NCI-H345 treated with DMSO at 0.1 percent for 48 hours (cell line): ENCODE measurements at regions not wholly inside any gene's neighbourhood (a gene's known extent, or its start where the extent isn't known, plus 50 kb on each side); places are given as distances from the start of the nearest gene placed in this dataset.
"Not testable (repeated sequence)": the region's sequence is repeated elsewhere in the genome, so short reads cannot be mapped to it uniquely, and the experiment has no call there.

Source experiments
- DNase-seq: peaks from one replicate; lab custom pipeline; 2025; ENCODE audit not compliant: unreplicated experiment; lab: John Stamatoyannopoulos, UW

GRCh38 chr3:13195374-13195773 lies 122.1 kb upstream of the IQSEC1 start:
- DNase-seq, result no peak

GRCh38 chr3:13194285-13195209 lies 121.3 kb upstream of the IQSEC1 start:
- DNase-seq, result no peak

DNA sequence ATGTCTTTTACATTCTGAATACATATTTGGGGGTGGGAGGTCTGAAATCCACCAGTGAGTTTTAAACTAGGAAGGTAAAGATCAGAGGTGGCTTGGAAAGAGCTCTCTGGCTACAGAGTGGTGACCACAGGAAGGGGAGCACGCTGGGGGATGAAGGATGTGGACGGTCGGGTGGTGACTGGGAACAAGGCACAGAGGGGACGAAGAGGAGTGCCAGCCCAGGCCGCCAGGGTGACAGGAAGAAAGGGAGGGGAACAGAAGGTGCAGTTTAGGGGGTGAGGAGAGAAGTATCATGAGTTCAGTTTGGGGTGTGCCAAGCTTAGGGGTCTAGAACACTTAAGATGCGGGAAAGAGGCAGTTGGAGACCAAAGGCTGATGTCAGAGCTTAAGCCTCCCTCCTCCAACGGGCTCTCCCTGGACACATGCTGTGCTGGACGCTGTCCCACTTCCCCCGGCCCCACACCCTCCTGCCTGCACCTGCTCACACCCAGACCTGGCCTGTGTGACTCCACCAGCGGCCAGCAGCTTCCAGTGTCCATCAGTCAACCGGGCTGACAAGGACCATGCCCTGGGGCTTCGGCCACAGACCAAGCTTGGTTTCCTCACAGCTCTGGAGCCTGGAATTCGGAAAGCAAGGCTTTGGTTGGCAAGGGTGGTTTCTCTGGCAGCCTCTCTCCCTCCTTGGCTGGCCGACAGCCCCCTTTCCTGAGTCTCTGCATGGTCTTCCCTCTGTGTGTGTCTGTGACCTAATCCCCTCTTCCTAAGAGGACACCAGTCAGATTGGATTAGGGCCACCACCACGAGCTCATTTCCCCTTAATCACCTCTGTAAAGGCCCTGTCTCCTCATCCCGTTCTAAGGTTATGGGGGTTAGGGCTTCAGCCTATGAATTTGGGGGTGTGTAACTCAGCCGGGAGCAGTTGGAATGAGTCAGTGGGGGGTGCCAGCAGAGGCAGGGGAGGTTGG lies 120.4 kb upstream of the IQSEC1 start:
- DNase-seq, result no peak

- DNase-seq, result no peak
Measured at GRCh38 chr3:13192471-13193213, 119.4 kb upstream of the IQSEC1 start.

GRCh38 chr3:13191016-13191415 lies 117.8 kb upstream of the IQSEC1 start:
- DNase-seq, result no peak

- DNase-seq, result no peak
Measured at GRCh38 chr3:13190378-13190765, 117.1 kb upstream of the IQSEC1 start.

DNA sequence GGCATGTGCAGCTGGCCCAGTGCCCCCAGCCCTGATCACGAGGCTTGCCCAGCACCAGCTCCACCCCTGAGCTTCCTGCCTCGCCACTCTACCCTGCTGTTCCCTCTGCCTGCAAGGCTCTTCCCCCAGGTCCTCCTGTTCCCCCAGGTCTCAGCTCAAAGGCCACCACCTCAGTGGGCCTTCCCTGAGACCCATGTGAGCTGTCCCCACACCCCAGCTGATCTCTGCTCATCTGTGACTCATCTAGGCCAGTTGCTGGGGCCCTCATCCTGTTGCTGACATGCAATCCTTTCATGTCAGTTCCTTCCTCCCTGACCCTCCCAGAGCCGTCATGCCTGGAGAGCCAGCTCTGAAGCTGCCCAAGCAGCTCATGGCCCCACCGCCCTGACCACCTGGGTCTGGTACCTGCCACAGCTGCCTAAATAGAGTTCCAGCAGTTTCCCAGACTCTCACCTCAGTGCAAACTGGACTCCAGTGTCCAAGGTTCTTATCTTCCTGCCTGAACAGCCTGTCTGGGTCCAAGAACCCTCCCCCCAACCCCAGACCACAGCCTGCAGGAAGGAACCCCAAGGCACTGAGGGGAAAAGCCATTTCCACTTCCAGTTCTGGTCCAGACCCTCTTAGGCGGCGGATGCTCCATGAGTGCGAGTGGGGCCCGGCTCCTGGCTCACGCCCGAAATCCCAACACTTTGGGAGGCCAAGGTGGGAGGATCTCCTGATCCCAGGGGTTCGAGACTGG lies 116.6 kb upstream of the IQSEC1 start:
- no peak for DNase-seq

DNA sequence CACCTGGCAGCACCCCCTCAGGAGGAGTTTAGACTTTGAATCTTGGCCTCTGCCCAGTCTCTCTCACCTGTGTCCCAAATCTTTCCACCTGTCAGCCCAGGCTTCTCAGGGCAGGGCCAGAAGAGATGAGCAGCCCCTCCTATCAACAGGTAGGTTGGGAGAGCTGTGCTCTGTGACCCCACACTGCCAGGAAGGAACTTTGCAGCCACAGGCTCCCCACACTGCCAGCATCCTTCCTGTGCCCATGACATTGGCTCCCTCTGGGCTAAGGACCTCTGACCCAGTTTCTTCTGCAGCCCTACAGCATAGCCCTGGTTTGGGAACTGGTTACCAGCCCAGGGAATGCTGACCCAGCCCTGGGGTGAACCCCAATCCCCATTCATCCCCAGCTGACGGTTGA lies 115.7 kb upstream of the IQSEC1 start:
- no peak for DNase-seq

DNA sequence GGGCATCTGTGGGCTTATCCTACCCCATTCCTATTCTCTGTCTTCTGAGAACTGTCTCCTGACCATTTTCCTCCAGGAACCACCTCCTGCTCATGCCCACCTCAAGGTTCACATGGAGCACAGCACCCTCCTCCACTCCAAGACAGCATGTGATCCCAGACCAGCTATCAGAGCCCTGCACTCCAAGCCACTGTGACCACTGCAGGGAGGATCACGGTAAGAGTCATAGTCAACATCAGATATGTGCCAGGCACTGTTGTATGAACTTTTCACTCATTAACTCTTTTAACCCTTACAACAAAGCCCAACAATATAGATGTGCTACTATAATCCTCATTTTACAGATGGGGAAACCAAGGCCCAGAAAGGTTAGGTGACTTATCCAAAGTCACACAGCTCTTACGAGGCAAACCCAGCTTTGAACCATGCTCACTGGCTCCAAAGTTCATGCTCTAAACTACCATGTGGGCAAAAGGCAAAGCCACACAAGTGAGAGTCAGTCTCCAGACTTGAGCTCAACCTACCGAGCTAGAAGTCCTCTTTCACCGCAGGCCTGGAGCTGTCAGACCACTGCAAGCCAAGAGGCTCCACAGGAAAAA lies 115.1 kb upstream of the IQSEC1 start:
- DNase-seq, result no peak

DNA sequence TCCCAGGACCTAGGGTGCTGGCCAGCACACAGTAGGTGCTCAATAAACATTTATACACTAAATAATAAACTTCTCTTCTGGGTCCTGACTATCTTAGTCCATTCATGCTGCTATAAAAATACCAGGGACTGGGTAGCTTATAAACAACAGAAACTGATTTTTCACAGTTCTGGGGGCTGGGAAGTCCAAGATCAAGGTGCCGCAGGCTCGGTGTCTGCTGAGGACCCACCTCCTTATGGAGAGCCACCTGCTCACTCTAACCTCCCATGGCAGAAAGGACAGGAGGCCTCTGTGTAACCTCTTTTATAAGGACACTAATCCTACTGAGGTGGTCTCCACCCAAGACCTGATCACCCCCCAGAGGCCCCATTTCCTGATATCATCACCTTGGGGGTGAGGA lies 114.4 kb upstream of the IQSEC1 start:
- DNase-seq, result no peak

DNA sequence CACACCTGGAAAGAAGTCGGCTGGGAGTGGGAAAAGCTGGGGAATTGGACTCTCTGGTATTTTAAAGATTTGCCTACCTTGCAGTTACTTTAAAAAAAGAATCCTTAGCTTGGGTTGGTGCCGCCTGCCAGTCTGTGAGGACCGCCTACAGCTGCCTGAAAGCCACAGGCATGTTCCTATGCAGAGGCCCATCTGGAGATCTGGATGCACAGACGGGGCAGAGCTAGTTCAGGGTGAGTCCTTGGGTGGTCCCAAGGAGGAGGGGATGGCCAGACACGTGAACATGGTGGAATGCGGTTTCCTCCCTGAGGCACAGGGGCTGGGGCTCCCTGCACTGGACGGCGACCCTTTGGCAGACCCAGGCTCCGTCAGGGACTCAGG lies 113.2 kb upstream of the IQSEC1 start:
- no peak for DNase-seq

DNA sequence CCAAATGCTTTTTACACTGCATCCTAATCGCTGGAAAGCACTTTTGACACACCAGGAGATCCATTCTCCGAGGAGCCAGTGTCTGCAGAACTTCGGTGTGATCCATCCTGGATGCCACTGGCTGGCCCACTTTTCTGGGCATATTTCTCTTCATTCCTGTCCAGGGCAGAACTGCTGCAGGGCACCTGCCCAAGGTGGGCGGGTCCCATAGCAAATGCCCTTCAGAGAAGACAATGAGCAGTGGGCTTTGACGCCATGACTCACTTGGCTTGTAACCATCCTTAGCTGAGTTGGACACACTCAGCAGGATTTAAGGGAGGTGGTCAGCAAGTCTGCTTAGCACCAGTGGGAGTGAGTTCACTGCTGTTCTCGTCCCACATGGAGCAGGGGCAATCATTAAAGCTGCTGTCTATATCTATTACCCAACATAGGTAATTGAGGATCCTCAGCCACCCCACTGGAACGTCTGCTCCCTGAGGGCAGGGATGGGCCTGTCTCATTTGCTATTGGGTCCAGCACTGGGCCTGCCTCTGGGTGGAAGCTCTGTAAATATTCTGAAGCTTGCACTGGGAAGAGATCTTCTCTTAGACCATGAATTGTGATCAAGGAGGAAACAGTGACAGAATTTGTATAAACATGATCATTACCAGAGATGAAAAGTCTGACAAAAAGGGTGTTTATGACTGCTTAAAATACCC lies 112.7 kb upstream of the IQSEC1 start:
- DNase-seq, result no peak

- not testable (repeated sequence) for DNase-seq
Measured at GRCh38 chr3:13179582-13180210, 106.5 kb upstream of the IQSEC1 start.

DNA sequence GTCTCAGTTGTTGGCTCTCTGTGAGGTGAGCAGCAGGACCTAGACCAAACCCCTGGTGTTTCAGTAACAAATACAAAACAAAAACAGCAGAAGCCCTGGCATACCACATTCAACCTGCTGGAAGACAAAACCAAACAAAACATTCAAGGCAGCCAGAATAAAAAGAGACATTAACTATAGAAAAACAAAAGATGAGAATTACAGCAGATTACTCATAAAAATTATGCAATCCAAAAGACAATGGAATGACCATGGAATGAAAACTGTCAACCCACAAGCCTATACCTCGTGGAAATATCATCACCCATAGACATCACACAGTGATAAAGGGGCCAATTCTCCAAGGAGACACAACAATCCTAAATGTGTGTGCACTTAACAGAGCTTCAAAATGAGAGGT lies 106.0 kb upstream of the IQSEC1 start:
- no peak for DNase-seq

- no peak for DNase-seq
Measured at GRCh38 chr3:13178107-13178506, 104.9 kb upstream of the IQSEC1 start.

- no peak for DNase-seq
Measured at GRCh38 chr3:13177641-13178040, 104.4 kb upstream of the IQSEC1 start.

- no peak for DNase-seq
Measured at GRCh38 chr3:13177236-13177635, 104.0 kb upstream of the IQSEC1 start.

DNA sequence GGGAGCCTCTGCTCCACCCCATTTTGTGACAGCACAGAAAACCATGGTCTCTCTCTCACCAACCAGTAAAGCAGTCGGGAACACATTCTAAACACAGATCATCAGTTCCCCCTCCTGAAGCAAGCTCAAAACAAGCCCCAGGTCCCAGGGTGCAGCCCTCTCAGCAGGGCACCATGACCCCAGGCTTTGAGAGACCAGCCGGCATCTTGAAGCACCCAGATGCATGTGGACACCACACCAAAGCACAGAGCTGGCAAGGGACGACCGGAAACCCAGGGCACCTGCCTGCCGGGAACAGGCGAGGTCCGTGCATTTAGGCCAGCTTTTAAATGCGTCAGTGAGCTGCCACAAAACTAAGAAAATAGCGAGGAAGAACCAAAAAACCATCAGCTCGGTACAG lies 103.2 kb upstream of the IQSEC1 start:
- no peak for DNase-seq

DNA sequence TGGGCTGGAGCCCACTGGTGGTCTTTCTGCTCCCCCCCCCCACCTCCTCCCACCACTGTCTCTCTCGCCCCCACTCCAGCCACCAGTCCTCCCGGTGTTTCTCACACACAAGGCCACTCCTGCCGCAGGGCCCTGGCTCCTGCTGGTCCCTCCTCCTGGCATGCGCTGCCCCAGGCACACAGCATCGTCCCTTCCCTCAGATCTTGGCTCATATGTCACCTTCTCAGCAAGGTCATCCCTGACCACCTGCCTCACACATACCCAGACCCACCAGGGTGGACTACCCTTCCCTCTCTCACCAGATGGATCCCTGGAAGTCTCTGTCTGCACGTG lies 101.5 kb upstream of the IQSEC1 start:
- DNase-seq, result no peak
